ENCODE measurements at regions not wholly inside any gene's neighbourhood (a gene's known extent, or its start where the extent isn't known, plus 50 kb on each side); places are given as distances from the start of the nearest gene placed in this dataset.

GRCh38 chr9:3650994-3651622, 125.3 kb upstream of the RFX3 start:
- Histone ChIP-seq H3K27ac (no peak overlapping the region), H3K4me2 (no peak overlapping the region), H3K4me1 (no peaks in the 10 kb centered on the region), H3K9me3 (no peaks in the 10 kb centered on the region), H3K4me3 (no peak overlapping the region)
- ATAC-seq (no peak), FAIRE-seq (no peak), DNase-seq (ENCODE audit: low read depth in 1 of 2, low spot score in 1 of 2) (no peak)
- WGBS (ENCODE audit: missing lambda C conversion rate) = 60% methylated on average over 5 of the region's 5 CpGs
- ChIA-PET POLR2A (no interaction called here), CTCF (no interaction called here)
- TF ChIP-seq MAFK (IDR thresholded peaks at IDR 0.05; ENCODE audit: partially characterized antibody) (no peak), HDAC2 (IDR thresholded peaks at IDR 0.05) (no peak), EHMT2 (IDR thresholded peaks at IDR 0.05; ENCODE audit: low read depth) (no peak), POLR2A (IDR thresholded peaks at IDR 0.05; ENCODE audit: low read length) (no peak)

- Histone ChIP-seq H3K4me1 (no peaks in the 10 kb centered on the region), H3K4me3 (no peak overlapping the region), H3K27ac (no peak overlapping the region), H3K9me3 (no peaks in the 10 kb centered on the region), H3K4me2 (no peak overlapping the region)
- POLR2A ChIA-PET = interaction anchor here (0.8 kb wide), 1 partner anchor 122 kb away, joined by 3 read pairs; no protein-coding TSS in a partner anchor
- WGBS (ENCODE audit: missing lambda C conversion rate) = 57% methylated on average over 4 of the region's 4 CpGs
- DNase-seq (ENCODE audit: low read depth in 1 of 2, low spot score in 1 of 2) (no peak), ATAC-seq (no peak), FAIRE-seq (no peak)
- no peak for TF ChIP-seq CBX2 (IDR thresholded peaks at IDR 0.05; ENCODE audit: borderline replicate concordance, low read depth)
- CTCF ChIA-PET = interaction anchor here (0.7 kb wide), 2 partner anchors 49 to 395 kb away, joined by 4 to 5 read pairs; no protein-coding TSS in a partner anchor
These were observed 123.0 kb upstream of the RFX3 start for GRCh38 chr9:3648722-3649246.

- ATAC-seq = no peak
- no peaks in the 10 kb centered on the region for H3K4me1 ChIP-seq
- no peak overlapping the region for H3K27ac ChIP-seq
- H3K4me3 ChIP-seq = no peak overlapping the region
- no peak overlapping the region for H3K4me2 ChIP-seq
- FAIRE-seq = no peak
- ChIA-PET CTCF (interaction anchor here (0.7 kb wide), 2 partner anchors 49 to 394 kb away, joined by 4 to 5 read pairs; no protein-coding TSS in a partner anchor), POLR2A (interaction anchor here (0.8 kb wide), 1 partner anchor 121 kb away, joined by 3 read pairs; no protein-coding TSS in a partner anchor)
- no peak for DNase-seq (ENCODE audit: low read depth in 1 of 2, low spot score in 1 of 2)
- no peak for TF ChIP-seq USF2 (IDR thresholded peaks at IDR 0.05)
- no peak for TF ChIP-seq ESRRA (IDR thresholded peaks at IDR 0.05; ENCODE audit: borderline replicate concordance, low read length)
- TF ChIP-seq BHLHE40 (IDR thresholded peaks at IDR 0.05; ENCODE audit: low read depth, low read length) = no peak
- no peak for TF ChIP-seq HOXB13 (CRISPR knock-in tag; IDR thresholded peaks at IDR 0.05; ENCODE audit: low read depth)
- no peak for TF ChIP-seq MYC (IDR thresholded peaks at IDR 0.05; ENCODE audit: borderline replicate concordance, low read length)
- TF ChIP-seq JUN (IDR thresholded peaks at IDR 0.05) = no peak
- no peak for TF ChIP-seq CBX2 (IDR thresholded peaks at IDR 0.05; ENCODE audit: borderline replicate concordance, low read depth)
- no peak for TF ChIP-seq RNF2 (IDR thresholded peaks at IDR 0.05; ENCODE audit: borderline replicate concordance, low read depth)
- TF ChIP-seq E2F6 (IDR thresholded peaks at IDR 0.05; ENCODE audit: borderline replicate concordance, low read depth) = no peak
- no peak for TF ChIP-seq FOXS1 (CRISPR knock-in tag; IDR thresholded peaks at IDR 0.05)
- no peaks in the 10 kb centered on the region for H3K9me3 ChIP-seq
- 78% methylated on average over 6 of the region's 6 CpGs for WGBS (ENCODE audit: missing lambda C conversion rate)
These were observed 122.5 kb upstream of the RFX3 start for GRCh38 chr9:3648266-3648665.

- no peaks in the 10 kb centered on the region for H3K9me3 ChIP-seq
- no peak for TF ChIP-seq NFE2L2 (conservative IDR thresholded peaks at IDR 0.05; ENCODE audit: low read length)
- peak; percentile 16 to 22; a peak in 2 of 5 replicates for TF ChIP-seq RAD21 (conservative IDR thresholded peaks at IDR 0.05 in 1 of 2, IDR thresholded peaks at IDR 0.05 in 1 of 2)
- DNase-seq (ENCODE audit: low read depth in 1 of 2, low spot score in 1 of 2) (no peak), FAIRE-seq (no peak), ATAC-seq (no peak)
- H3K4me2 ChIP-seq = no peak overlapping the region
- no peak overlapping the region for H3K27ac ChIP-seq
- no peak overlapping the region for H3K4me3 ChIP-seq
- WGBS (ENCODE audit: missing lambda C conversion rate) = 13% methylated on average over 1 of the region's 1 CpG
- ChIA-PET POLR2A (no interaction called here), CTCF (no interaction called here)
- no peaks in the 10 kb centered on the region for H3K4me1 ChIP-seq
These were observed 121.9 kb upstream of the RFX3 start for GRCh38 chr9:3647652-3648051.
